ENCODE measurements at regions not wholly inside any gene's neighbourhood (a gene's known extent, or its start where the extent isn't known, plus 50 kb on each side); places are given as distances from the start of the nearest gene placed in this dataset.

- Histone ChIP-seq H3K79me2 (ENCODE audit: insufficient read depth, low read length) (no peaks in the 10 kb centered on the region), H3K9ac (ENCODE audit: low read length) (no peak overlapping the region), H3K9me3 (ENCODE audit: low read length) (no peaks in the 10 kb centered on the region), H3F3A (ENCODE audit: insufficient read depth, low read length) (no peaks in the 10 kb centered on the region), H2AFZ (ENCODE audit: low read length) (no peak overlapping the region), H3K9me2 (ENCODE audit: low read depth, low read length) (no peaks in the 10 kb centered on the region), H3K27me3 (ENCODE audit: insufficient read depth, low read length) (no peaks in the 10 kb centered on the region), H3K4me2 (ENCODE audit: low read length) (no peak overlapping the region), H4K20me1 (ENCODE audit: insufficient read depth, low read length) (no peaks in the 10 kb centered on the region), H3K4me1 (ENCODE audit: insufficient read depth, low read length, severe bottlenecking) (no peaks in the 10 kb centered on the region), H3K36me3 (ENCODE audit: insufficient read depth, low read length) (no peaks in the 10 kb centered on the region), H3K27ac (ENCODE audit: low read depth, low read length, poor library complexity, severe bottlenecking) (no peak overlapping the region), H3K4me3 (ENCODE audit: low read depth, low read length, poor library complexity, severe bottlenecking) (no peak overlapping the region)
- TF ChIP-seq, protein P1, sequence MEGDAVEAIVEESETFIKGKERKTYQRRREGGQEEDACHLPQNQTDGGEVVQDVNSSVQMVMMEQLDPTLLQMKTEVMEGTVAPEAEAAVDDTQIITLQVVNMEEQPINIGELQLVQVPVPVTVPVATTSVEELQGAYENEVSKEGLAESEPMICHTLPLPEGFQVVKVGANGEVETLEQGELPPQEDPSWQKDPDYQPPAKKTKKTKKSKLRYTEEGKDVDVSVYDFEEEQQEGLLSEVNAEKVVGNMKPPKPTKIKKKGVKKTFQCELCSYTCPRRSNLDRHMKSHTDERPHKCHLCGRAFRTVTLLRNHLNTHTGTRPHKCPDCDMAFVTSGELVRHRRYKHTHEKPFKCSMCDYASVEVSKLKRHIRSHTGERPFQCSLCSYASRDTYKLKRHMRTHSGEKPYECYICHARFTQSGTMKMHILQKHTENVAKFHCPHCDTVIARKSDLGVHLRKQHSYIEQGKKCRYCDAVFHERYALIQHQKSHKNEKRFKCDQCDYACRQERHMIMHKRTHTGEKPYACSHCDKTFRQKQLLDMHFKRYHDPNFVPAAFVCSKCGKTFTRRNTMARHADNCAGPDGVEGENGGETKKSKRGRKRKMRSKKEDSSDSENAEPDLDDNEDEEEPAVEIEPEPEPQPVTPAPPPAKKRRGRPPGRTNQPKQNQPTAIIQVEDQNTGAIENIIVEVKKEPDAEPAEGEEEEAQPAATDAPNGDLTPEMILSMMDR (IDR thresholded peaks at IDR 0.05; ENCODE audit: low read length) = no peak
- TF ChIP-seq EZH2 (IDR thresholded peaks at IDR 0.05; ENCODE audit: borderline replicate concordance, low read length) = no peak
Measured at GRCh38 chr6:48289841-48290240, 178.8 kb upstream of the PTCHD4 start.

DNA sequence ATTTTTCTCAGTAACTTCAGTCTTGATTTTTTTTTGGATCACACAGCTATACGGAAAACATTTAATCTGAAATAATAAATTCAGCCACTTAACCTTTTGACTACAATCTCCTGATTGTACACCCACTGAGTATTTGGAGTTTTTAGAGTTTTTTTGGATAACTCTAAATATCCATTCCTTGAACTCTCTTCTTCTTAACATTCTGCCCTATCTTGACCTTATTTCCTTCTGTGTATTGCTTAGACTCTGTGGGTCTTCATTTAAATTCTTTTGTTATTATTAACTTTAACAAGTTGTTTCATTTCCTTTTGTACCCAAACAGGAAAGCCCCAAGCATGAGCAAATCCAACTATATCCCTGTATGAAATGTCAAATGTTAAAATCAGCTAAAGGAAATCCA is 170.2 kb upstream of the PTCHD4 start:
- no peaks in the 10 kb centered on the region for H3K9me3 ChIP-seq (ENCODE audit: low read length)
- H3K27ac ChIP-seq (ENCODE audit: low read depth, low read length, poor library complexity, severe bottlenecking) = no peak overlapping the region
- H3K36me3 ChIP-seq (ENCODE audit: insufficient read depth, low read length) = no peaks in the 10 kb centered on the region
- no peaks in the 10 kb centered on the region for H4K20me1 ChIP-seq (ENCODE audit: insufficient read depth, low read length)
- no peak overlapping the region for H2AFZ ChIP-seq (ENCODE audit: low read length)
- H3K79me2 ChIP-seq (ENCODE audit: insufficient read depth, low read length) = no peaks in the 10 kb centered on the region
- H3K4me3 ChIP-seq (ENCODE audit: low read depth, low read length, poor library complexity, severe bottlenecking) = no peak overlapping the region
- no peak overlapping the region for H3K9ac ChIP-seq (ENCODE audit: low read length)
- TF ChIP-seq, protein P1 (IDR thresholded peaks at IDR 0.05; ENCODE audit: low read length) = no peak
- no peak for TF ChIP-seq EZH2 (IDR thresholded peaks at IDR 0.05; ENCODE audit: borderline replicate concordance, low read length)
- no peaks in the 10 kb centered on the region for H3F3A ChIP-seq (ENCODE audit: insufficient read depth, low read length)
- no peak overlapping the region for H3K4me2 ChIP-seq (ENCODE audit: low read length)
- H3K9me2 ChIP-seq (ENCODE audit: low read depth, low read length) = no peaks in the 10 kb centered on the region
- H3K4me1 ChIP-seq (ENCODE audit: insufficient read depth, low read length, severe bottlenecking) = no peaks in the 10 kb centered on the region
- no peaks in the 10 kb centered on the region for H3K27me3 ChIP-seq (ENCODE audit: insufficient read depth, low read length)

- Histone ChIP-seq H4K20me1 (ENCODE audit: insufficient read depth, low read length) (no peaks in the 10 kb centered on the region), H3K9ac (ENCODE audit: low read length) (no peak overlapping the region), H3K4me3 (ENCODE audit: low read depth, low read length, poor library complexity, severe bottlenecking) (no peak overlapping the region), H3K27ac (ENCODE audit: low read depth, low read length, poor library complexity, severe bottlenecking) (no peak overlapping the region), H3K9me2 (ENCODE audit: low read depth, low read length) (no peaks in the 10 kb centered on the region), H3K27me3 (ENCODE audit: insufficient read depth, low read length) (no peaks in the 10 kb centered on the region), H2AFZ (ENCODE audit: low read length) (no peak overlapping the region), H3F3A (ENCODE audit: insufficient read depth, low read length) (no peaks in the 10 kb centered on the region), H3K4me2 (ENCODE audit: low read length) (no peak overlapping the region), H3K4me1 (ENCODE audit: insufficient read depth, low read length, severe bottlenecking) (no peaks in the 10 kb centered on the region), H3K36me3 (ENCODE audit: insufficient read depth, low read length) (no peaks in the 10 kb centered on the region), H3K9me3 (ENCODE audit: low read length) (no peaks in the 10 kb centered on the region), H3K79me2 (ENCODE audit: insufficient read depth, low read length) (no peaks in the 10 kb centered on the region)
- TF ChIP-seq, protein P1 (IDR thresholded peaks at IDR 0.05; ENCODE audit: low read length) = no peak
- TF ChIP-seq EZH2 (IDR thresholded peaks at IDR 0.05; ENCODE audit: borderline replicate concordance, low read length) = no peak
Measured at GRCh38 chr6:48280035-48280620, 169.1 kb upstream of the PTCHD4 start.

Data from OCI-LY1 (cell line).